ENCODE measurements at regions not wholly inside any gene's neighbourhood (a gene's known extent, or its start where the extent isn't known, plus 50 kb on each side); places are given as distances from the start of the nearest gene placed in this dataset.

- H3K9me3 ChIP-seq (ENCODE audit: control insufficient read depth, low read depth, low read length) = no peaks in the 10 kb centered on the region
- H3K79me2 ChIP-seq (ENCODE audit: control insufficient read depth, insufficient read depth, low read length) = no peaks in the 10 kb centered on the region
- no peak overlapping the region for H3K4me2 ChIP-seq (ENCODE audit: control insufficient read depth, extremely low read depth, insufficient read depth, low read depth, low read length)
- dilution Hi-C loops (cut with MboI; ENCODE audit: extremely low pct_ligation_motif_present, low sequenced_read_pairs) = no loop called here
- H3K9me1 ChIP-seq (ENCODE audit: control insufficient read depth, extremely low read depth, insufficient read depth, low read length) = no peaks in the 10 kb centered on the region
- no peak overlapping the region for H3K9ac ChIP-seq (ENCODE audit: control insufficient read depth, extremely low read depth, insufficient read depth, low read length)
- no peak overlapping the region for H2AFZ ChIP-seq (ENCODE audit: control insufficient read depth, low read length)
- FAIRE-seq (no peak), DNase-seq (ENCODE audit: low read depth, low spot score) (no peak)
- H3K4me3 ChIP-seq (ENCODE audit: control insufficient read depth in 2 of 3, extremely low read depth in 1 of 3, insufficient read depth in 2 of 3, low read depth in 1 of 3, low read length in 3 of 3) = no peak overlapping the region
- H3K4me1 ChIP-seq (ENCODE audit: control insufficient read depth, extremely low read depth, insufficient read depth, low read length) = no peaks in the 10 kb centered on the region
- H3K27ac ChIP-seq (ENCODE audit: control insufficient read depth, insufficient read depth, low read length) = no peak overlapping the region
- TF ChIP-seq CTCF (optimal IDR thresholded peaks at IDR 0.05 in 1 of 3, IDR thresholded peaks at IDR 0.05 in 1 of 3, conservative IDR thresholded peaks at IDR 0.05 in 1 of 3; ENCODE audit: extremely low read depth in 1 of 3, insufficient read depth in 2 of 3, low read length in 3 of 3) (no peak), EZH2 (IDR thresholded peaks at IDR 0.05; ENCODE audit: low read length) (no peak)
- H4K20me1 ChIP-seq (ENCODE audit: control insufficient read depth, extremely low read depth, insufficient read depth, low read length) = no peaks in the 10 kb centered on the region
- H3K36me3 ChIP-seq (ENCODE audit: control insufficient read depth in 2 of 2, extremely low read depth in 1 of 2, insufficient read depth in 2 of 2, low read length in 2 of 2) = no peaks in the 10 kb centered on the region
- H3K27me3 ChIP-seq (ENCODE audit: control insufficient read depth, extremely low read depth, insufficient read depth, low read length) = no peaks in the 10 kb centered on the region
Measured at GRCh38 chr2:210859314-210859713, 302.9 kb downstream of the CPS1 start.

GRCh38 chr2:210860276-210860675 is 303.9 kb downstream of the CPS1 start:
- Histone ChIP-seq H3K9me3 (ENCODE audit: control insufficient read depth, low read depth, low read length) (no peaks in the 10 kb centered on the region), H3K79me2 (ENCODE audit: control insufficient read depth, insufficient read depth, low read length) (no peaks in the 10 kb centered on the region), H3K4me3 (ENCODE audit: control insufficient read depth in 2 of 3, extremely low read depth in 1 of 3, insufficient read depth in 2 of 3, low read depth in 1 of 3, low read length in 3 of 3) (no peak overlapping the region), H3K9me1 (ENCODE audit: control insufficient read depth, extremely low read depth, insufficient read depth, low read length) (no peaks in the 10 kb centered on the region), H2AFZ (ENCODE audit: control insufficient read depth, low read length) (no peak overlapping the region), H3K4me2 (ENCODE audit: control insufficient read depth, extremely low read depth, insufficient read depth, low read depth, low read length) (no peak overlapping the region), H3K27ac (ENCODE audit: control insufficient read depth, insufficient read depth, low read length) (no peak overlapping the region), H3K4me1 (ENCODE audit: control insufficient read depth, extremely low read depth, insufficient read depth, low read length) (no peaks in the 10 kb centered on the region), H3K27me3 (ENCODE audit: control insufficient read depth, extremely low read depth, insufficient read depth, low read length) (no peaks in the 10 kb centered on the region), H3K36me3 (ENCODE audit: control insufficient read depth in 2 of 2, extremely low read depth in 1 of 2, insufficient read depth in 2 of 2, low read length in 2 of 2) (no peaks in the 10 kb centered on the region), H3K9ac (ENCODE audit: control insufficient read depth, extremely low read depth, insufficient read depth, low read length) (no peak overlapping the region), H4K20me1 (ENCODE audit: control insufficient read depth, extremely low read depth, insufficient read depth, low read length) (no peaks in the 10 kb centered on the region)
- no peak for DNase-seq (ENCODE audit: low read depth, low spot score)
- TF ChIP-seq EZH2 (IDR thresholded peaks at IDR 0.05; ENCODE audit: low read length) = no peak
- no peak for FAIRE-seq
- dilution Hi-C loops (cut with MboI; ENCODE audit: extremely low pct_ligation_motif_present, low sequenced_read_pairs) = no loop called here

GRCh38 chr2:210861038-210861665 is 304.8 kb downstream of the CPS1 start:
- H3K27me3 ChIP-seq (ENCODE audit: control insufficient read depth, extremely low read depth, insufficient read depth, low read length) = no peaks in the 10 kb centered on the region
- dilution Hi-C loops (cut with MboI; ENCODE audit: extremely low pct_ligation_motif_present, low sequenced_read_pairs) = no loop called here
- H3K9me1 ChIP-seq (ENCODE audit: control insufficient read depth, extremely low read depth, insufficient read depth, low read length) = no peaks in the 10 kb centered on the region
- no peak overlapping the region for H3K9ac ChIP-seq (ENCODE audit: control insufficient read depth, extremely low read depth, insufficient read depth, low read length)
- no peak for FAIRE-seq
- no peaks in the 10 kb centered on the region for H3K9me3 ChIP-seq (ENCODE audit: control insufficient read depth, low read depth, low read length)
- H3K27ac ChIP-seq (ENCODE audit: control insufficient read depth, insufficient read depth, low read length) = no peak overlapping the region
- no peak overlapping the region for H3K4me3 ChIP-seq (ENCODE audit: control insufficient read depth in 2 of 3, extremely low read depth in 1 of 3, insufficient read depth in 2 of 3, low read depth in 1 of 3, low read length in 3 of 3)
- H3K79me2 ChIP-seq (ENCODE audit: control insufficient read depth, insufficient read depth, low read length) = no peaks in the 10 kb centered on the region
- H3K4me1 ChIP-seq (ENCODE audit: control insufficient read depth, extremely low read depth, insufficient read depth, low read length) = no peaks in the 10 kb centered on the region
- no peaks in the 10 kb centered on the region for H4K20me1 ChIP-seq (ENCODE audit: control insufficient read depth, extremely low read depth, insufficient read depth, low read length)
- no peak overlapping the region for H3K4me2 ChIP-seq (ENCODE audit: control insufficient read depth, extremely low read depth, insufficient read depth, low read depth, low read length)
- H2AFZ ChIP-seq (ENCODE audit: control insufficient read depth, low read length) = no peak overlapping the region
- TF ChIP-seq CTCF (optimal IDR thresholded peaks at IDR 0.05 in 1 of 3, IDR thresholded peaks at IDR 0.05 in 1 of 3, conservative IDR thresholded peaks at IDR 0.05 in 1 of 3; ENCODE audit: extremely low read depth in 1 of 3, insufficient read depth in 2 of 3, low read length in 3 of 3) (no peak), EZH2 (IDR thresholded peaks at IDR 0.05; ENCODE audit: low read length) (no peak)
- no peak for DNase-seq (ENCODE audit: low read depth, low spot score)
- H3K36me3 ChIP-seq (ENCODE audit: control insufficient read depth in 2 of 2, extremely low read depth in 1 of 2, insufficient read depth in 2 of 2, low read length in 2 of 2) = no peaks in the 10 kb centered on the region

Data from keratinocyte (primary cell).